SK-N-SH (cell line): ENCODE measurements at regions not wholly inside any gene's neighbourhood (a gene's known extent, or its start where the extent isn't known, plus 50 kb on each side); places are given as distances from the start of the nearest gene placed in this dataset.

Experiments used
- CTCF ChIA-PET: fragments of 300-600, 350-600 bp; formaldehyde crosslinking; extraction: SDS; loops from one replicate; lab custom pipeline; 2021; lab: Yijun Ruan, JAX
- POLR2A ChIA-PET: fragments of 350-600 bp; sonication (Branson Sonifier 250); formaldehyde crosslinking; extraction: SDS; loops from one replicate; lab custom pipeline; 2020; ENCODE audit warnings: antibody characterized with exemption, inconsistent platforms; lab: Yijun Ruan, JAX
- DNase-seq: peaks from one replicate; pipeline ENCODE4 v3.0.0; 2012
- H2AFZ ChIP-seq: fragments of 200-600 bp; sonication (generic); 2 replicates; pipeline ENCODE4 v1.8.1; 2016; ENCODE audit warnings: antibody characterized with exemption, mild to moderate bottlenecking, low read depth
- H3F3A ChIP-seq: fragments of 200-600 bp; sonication (generic); replicated peaks from 2 replicates; pipeline ENCODE3; 2016; ENCODE audit warnings: antibody characterized with exemption, mild to moderate bottlenecking; ENCODE audit not compliant: insufficient read depth
- H3K27ac ChIP-seq, 2 experiments: fragments of 200-500 bp in 1 of 2; fragments of 200-600 bp in 1 of 2; sonication (Bioruptor generic) in 1 of 2; sonication (generic), shearing (Covaris generic) in 1 of 2; 2 replicates each; pipeline versions ENCODE4 v1.5.1 to v1.6.1; 2014 to 2016; ENCODE audit warnings: low read depth in 2 of 2, inconsistent platforms in 1 of 2, low read length in 1 of 2, mild to moderate bottlenecking in 1 of 2, mixed read lengths in 1 of 2
- H3K27me3 ChIP-seq: fragments of 200-600 bp; sonication (generic), shearing (Covaris generic); 2 replicates; pipeline ENCODE4 v1.6.1; 2016; ENCODE audit warnings: mixed run types; ENCODE audit not compliant: insufficient read depth
- H3K36me3 ChIP-seq, 2 experiments: fragments of 200-500 bp in 1 of 2; fragments of 200-600 bp in 1 of 2; sonication (Bioruptor generic) in 1 of 2; sonication (generic) in 1 of 2; replicated peaks in 1 of 2; 2 replicates each; pipeline versions ENCODE3 to v1.5.1; 2014 to 2016; ENCODE audit warnings: low read length in 1 of 2, mild to moderate bottlenecking in 1 of 2; ENCODE audit not compliant: insufficient read depth in 2 of 2, control insufficient read depth in 1 of 2
- H3K4me1 ChIP-seq, 2 experiments: fragments of 200-500 bp in 1 of 2; fragments of 200-600 bp in 1 of 2; sonication (Bioruptor generic) in 1 of 2; sonication (generic), shearing (Covaris generic) in 1 of 2; 2 replicates each; pipeline versions ENCODE4 v1.5.1 to v1.6.1; 2014 to 2016; ENCODE audit warnings: low read depth in 1 of 2, low read length in 1 of 2, mixed run types in 1 of 2; ENCODE audit not compliant: insufficient read depth in 2 of 2, control insufficient read depth in 1 of 2
- H3K4me2 ChIP-seq: fragments of 200-600 bp; sonication (generic), shearing (Covaris generic); 2 replicates; pipeline ENCODE4 v1.6.1; 2017; ENCODE audit warnings: mixed run types
- H3K4me3 ChIP-seq, 2 experiments: fragments of 200-500 bp in 1 of 2; fragments of 200-600 bp in 1 of 2; sonication (Bioruptor generic) in 1 of 2; sonication (generic), shearing (Covaris generic) in 1 of 2; 2 replicates each; pipeline versions ENCODE4 v1.5.1 to v1.8.1; 2014 to 2016; ENCODE audit warnings: low read depth in 2 of 2, inconsistent platforms in 1 of 2, low read length in 1 of 2, mild to moderate bottlenecking in 1 of 2, mixed read lengths in 1 of 2, moderate library complexity in 1 of 2
- H3K79me2 ChIP-seq: fragments of 200-600 bp; sonication (generic); 2 replicates; pipeline ENCODE4 v1.8.1; 2017; ENCODE audit warnings: mild to moderate bottlenecking; ENCODE audit not compliant: insufficient read depth
- H3K9ac ChIP-seq: fragments of 200-600 bp; sonication (generic); 2 replicates; pipeline ENCODE4 v1.6.1; 2017; ENCODE audit warnings: mixed run types
- H3K9me2 ChIP-seq: fragments of 200-600 bp; sonication (generic); 2 replicates; pipeline ENCODE4 v1.6.1; 2017; ENCODE audit warnings: mixed run types
- H3K9me3 ChIP-seq: fragments of 200-600 bp; sonication (generic); 2 replicates; pipeline ENCODE4 v1.6.1; 2017; ENCODE audit warnings: mixed run types, mild to moderate bottlenecking, moderate library complexity
- H4K20me1 ChIP-seq: fragments of 200-600 bp; sonication (generic); 2 replicates; pipeline ENCODE4 v1.6.1; 2017; ENCODE audit warnings: mild to moderate bottlenecking, mixed run types; ENCODE audit not compliant: insufficient read depth
- EP300 ChIP-seq, 2 experiments: IDR thresholded peaks; 2 replicates each; pipeline versions ENCODE4 v1.4.0 to v1.6.1; 2012; ENCODE audit warnings: borderline replicate concordance in 1 of 2, low read depth in 1 of 2, low read length in 1 of 2
- EZH2phosphoT487 ChIP-seq: fragments of 200-600 bp; sonication (generic); IDR thresholded peaks from 2 replicates; pipeline ENCODE4 v1.6.1; 2017; ENCODE audit warnings: low read depth, mixed run types, mild to moderate bottlenecking, antibody characterized with exemption, moderate library complexity, borderline replicate concordance
- FOXJ3 ChIP-seq: sonication (generic); formaldehyde crosslinking; IDR thresholded peaks from 2 replicates; pipeline ENCODE4 v1.5.1; 2020; ENCODE audit warnings: mild to moderate bottlenecking, missing genetic modification reagents
- FOXM1 ChIP-seq: IDR thresholded peaks from 2 replicates; pipeline ENCODE4 v1.4.0; 2012; ENCODE audit warnings: low read depth, mild to moderate bottlenecking
- MEF2A ChIP-seq: IDR thresholded peaks from 2 replicates; pipeline ENCODE4 v1.4.0; 2012; ENCODE audit warnings: low read depth, borderline replicate concordance
- MXI1 ChIP-seq: IDR thresholded peaks from 2 replicates; pipeline ENCODE4 v1.6.1; 2012; ENCODE audit warnings: mild to moderate bottlenecking, low read depth, low read length, improper control_type of control experiment
- NRF1 ChIP-seq: IDR thresholded peaks from 2 replicates; pipeline ENCODE4 v1.6.1; 2012; ENCODE audit warnings: low read depth, mild to moderate bottlenecking, low read length
- RCOR1 ChIP-seq: fragments of 150-350 bp; IDR thresholded peaks from 2 replicates; pipeline ENCODE4 v1.6.1; 2017; ENCODE audit warnings: antibody characterized with exemption, low read length
- RXRA ChIP-seq: IDR thresholded peaks from 2 replicates; pipeline ENCODE4 v1.4.0; 2012; ENCODE audit warnings: low read depth, mild to moderate bottlenecking, borderline replicate concordance
- SMC3 ChIP-seq: IDR thresholded peaks from 2 replicates; pipeline ENCODE4 v1.6.1; 2012; ENCODE audit warnings: low read depth, low read length, improper control_type of control experiment
- TEAD4 ChIP-seq: IDR thresholded peaks from 2 replicates; pipeline ENCODE4 v1.4.0; 2012; ENCODE audit warnings: mild to moderate bottlenecking, borderline replicate concordance; ENCODE audit not compliant: insufficient read depth
- YY1 ChIP-seq: IDR thresholded peaks from 2 replicates; pipeline ENCODE4 v1.4.0; 2012; ENCODE audit warnings: low read depth, mild to moderate bottlenecking
- WGBS: methylation state at CpG from one replicate; pipeline ENCODE4 v1.1.6; 2017; ENCODE audit warnings: low lambda C conversion rate; 5-methylcytosine and 5-hydroxymethylcytosine counted together
- TF ChIP-seq, protein P1 (sequence below): fragments of 150-350 bp; IDR thresholded peaks from 2 replicates; pipeline ENCODE4 v1.6.1; 2016; ENCODE audit warnings: mild to moderate bottlenecking, low read depth, low read length
- TF ChIP-seq, protein P2 (sequence below): IDR thresholded peaks from 2 replicates; pipeline ENCODE4; 2012
- TF ChIP-seq, protein P3 (sequence below): fragments of 200-600 bp; sonication (generic); IDR thresholded peaks from 2 replicates; pipeline ENCODE4 v1.6.1; 2017; ENCODE audit warnings: antibody characterized with exemption, mild to moderate bottlenecking, moderate library complexity
- TF ChIP-seq, protein P4 (sequence below): IDR thresholded peaks from 2 replicates; pipeline ENCODE4 v1.4.0; 2012; ENCODE audit warnings: low read depth, borderline replicate concordance
- TF ChIP-seq, protein P5 (sequence below): IDR thresholded peaks from 2 replicates; pipeline ENCODE4 v1.4.0; 2012; ENCODE audit warnings: low read depth

- TF ChIP-seq FOXM1, result no peak
- TF ChIP-seq, protein P1, sequence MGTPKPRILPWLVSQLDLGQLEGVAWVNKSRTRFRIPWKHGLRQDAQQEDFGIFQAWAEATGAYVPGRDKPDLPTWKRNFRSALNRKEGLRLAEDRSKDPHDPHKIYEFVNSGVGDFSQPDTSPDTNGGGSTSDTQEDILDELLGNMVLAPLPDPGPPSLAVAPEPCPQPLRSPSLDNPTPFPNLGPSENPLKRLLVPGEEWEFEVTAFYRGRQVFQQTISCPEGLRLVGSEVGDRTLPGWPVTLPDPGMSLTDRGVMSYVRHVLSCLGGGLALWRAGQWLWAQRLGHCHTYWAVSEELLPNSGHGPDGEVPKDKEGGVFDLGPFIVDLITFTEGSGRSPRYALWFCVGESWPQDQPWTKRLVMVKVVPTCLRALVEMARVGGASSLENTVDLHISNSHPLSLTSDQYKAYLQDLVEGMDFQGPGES, result no peak
- no peak for TF ChIP-seq EZH2phosphoT487
- no peak for TF ChIP-seq TEAD4
- TF ChIP-seq EP300 (IDR thresholded peaks at IDR 0.05; ENCODE audit: borderline replicate concordance in 1 of 2, low read depth in 1 of 2, low read length in 1 of 2), result no peak
- TF ChIP-seq NRF1, result no peak
- TF ChIP-seq YY1, result no peak
- TF ChIP-seq RCOR1, result no peak
- TF ChIP-seq FOXJ3 (CRISPR knock-in tag), result no peak
- no peak for TF ChIP-seq MEF2A
- TF ChIP-seq, protein P2, sequence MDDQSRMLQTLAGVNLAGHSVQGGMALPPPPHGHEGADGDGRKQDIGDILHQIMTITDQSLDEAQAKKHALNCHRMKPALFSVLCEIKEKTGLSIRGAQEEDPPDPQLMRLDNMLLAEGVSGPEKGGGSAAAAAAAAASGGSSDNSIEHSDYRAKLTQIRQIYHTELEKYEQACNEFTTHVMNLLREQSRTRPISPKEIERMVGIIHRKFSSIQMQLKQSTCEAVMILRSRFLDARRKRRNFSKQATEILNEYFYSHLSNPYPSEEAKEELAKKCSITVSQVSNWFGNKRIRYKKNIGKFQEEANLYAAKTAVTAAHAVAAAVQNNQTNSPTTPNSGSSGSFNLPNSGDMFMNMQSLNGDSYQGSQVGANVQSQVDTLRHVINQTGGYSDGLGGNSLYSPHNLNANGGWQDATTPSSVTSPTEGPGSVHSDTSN, result no peak
- TF ChIP-seq SMC3, result no peak
- TF ChIP-seq, protein P3, sequence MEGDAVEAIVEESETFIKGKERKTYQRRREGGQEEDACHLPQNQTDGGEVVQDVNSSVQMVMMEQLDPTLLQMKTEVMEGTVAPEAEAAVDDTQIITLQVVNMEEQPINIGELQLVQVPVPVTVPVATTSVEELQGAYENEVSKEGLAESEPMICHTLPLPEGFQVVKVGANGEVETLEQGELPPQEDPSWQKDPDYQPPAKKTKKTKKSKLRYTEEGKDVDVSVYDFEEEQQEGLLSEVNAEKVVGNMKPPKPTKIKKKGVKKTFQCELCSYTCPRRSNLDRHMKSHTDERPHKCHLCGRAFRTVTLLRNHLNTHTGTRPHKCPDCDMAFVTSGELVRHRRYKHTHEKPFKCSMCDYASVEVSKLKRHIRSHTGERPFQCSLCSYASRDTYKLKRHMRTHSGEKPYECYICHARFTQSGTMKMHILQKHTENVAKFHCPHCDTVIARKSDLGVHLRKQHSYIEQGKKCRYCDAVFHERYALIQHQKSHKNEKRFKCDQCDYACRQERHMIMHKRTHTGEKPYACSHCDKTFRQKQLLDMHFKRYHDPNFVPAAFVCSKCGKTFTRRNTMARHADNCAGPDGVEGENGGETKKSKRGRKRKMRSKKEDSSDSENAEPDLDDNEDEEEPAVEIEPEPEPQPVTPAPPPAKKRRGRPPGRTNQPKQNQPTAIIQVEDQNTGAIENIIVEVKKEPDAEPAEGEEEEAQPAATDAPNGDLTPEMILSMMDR, result no peak
- TF ChIP-seq, protein P4, sequence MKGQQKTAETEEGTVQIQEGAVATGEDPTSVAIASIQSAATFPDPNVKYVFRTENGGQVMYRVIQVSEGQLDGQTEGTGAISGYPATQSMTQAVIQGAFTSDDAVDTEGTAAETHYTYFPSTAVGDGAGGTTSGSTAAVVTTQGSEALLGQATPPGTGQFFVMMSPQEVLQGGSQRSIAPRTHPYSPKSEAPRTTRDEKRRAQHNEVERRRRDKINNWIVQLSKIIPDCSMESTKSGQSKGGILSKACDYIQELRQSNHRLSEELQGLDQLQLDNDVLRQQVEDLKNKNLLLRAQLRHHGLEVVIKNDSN, result no peak
- no peak for TF ChIP-seq MXI1
- no peak for TF ChIP-seq RXRA
- TF ChIP-seq, protein P5, sequence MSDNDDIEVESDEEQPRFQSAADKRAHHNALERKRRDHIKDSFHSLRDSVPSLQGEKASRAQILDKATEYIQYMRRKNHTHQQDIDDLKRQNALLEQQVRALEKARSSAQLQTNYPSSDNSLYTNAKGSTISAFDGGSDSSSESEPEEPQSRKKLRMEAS, result no peak
- H3K4me3 ChIP-seq, result no peak overlapping the region
- ChIA-PET CTCF (interaction anchor here (0.8 kb wide), 1 partner anchor 32 kb away, joined by 3 read pairs; no protein-coding TSS in a partner anchor), POLR2A (no interaction called here)
- H3K4me2 ChIP-seq, result no peak overlapping the region
- DNase-seq, result no peak
- no peak overlapping the region for H3K9ac ChIP-seq
- no peaks in the 10 kb centered on the region for H3K9me3 ChIP-seq
- no peak overlapping the region for H3K27ac ChIP-seq
- H3K9me2 ChIP-seq, result no peaks in the 10 kb centered on the region
- WGBS, result 52% methylated on average over 5 of the region's 5 CpGs
- no peaks in the 10 kb centered on the region for H4K20me1 ChIP-seq
- H3F3A ChIP-seq, result no peaks in the 10 kb centered on the region
- no peak overlapping the region for H2AFZ ChIP-seq
- H3K36me3 ChIP-seq, result no peaks in the 10 kb centered on the region
- no peaks in the 10 kb centered on the region for H3K27me3 ChIP-seq
- H3K79me2 ChIP-seq, result no peaks in the 10 kb centered on the region
- no peaks in the 10 kb centered on the region for H3K4me1 ChIP-seq
Measured at GRCh38 chr2:88318071-88318955, 134.2 kb downstream of the FOXI3 start.
